ENCODE measurements at regions not wholly inside any gene's neighbourhood (a gene's known extent, or its start where the extent isn't known, plus 50 kb on each side); places are given as distances from the start of the nearest gene placed in this dataset.
A peak's percentile ranks its signal among the peaks of the same experiment; 100 is the strongest.
"Not testable (repeated sequence)": the region's sequence is repeated elsewhere in the genome, so short reads cannot be mapped to it uniquely, and the experiment has no call there.

DNA sequence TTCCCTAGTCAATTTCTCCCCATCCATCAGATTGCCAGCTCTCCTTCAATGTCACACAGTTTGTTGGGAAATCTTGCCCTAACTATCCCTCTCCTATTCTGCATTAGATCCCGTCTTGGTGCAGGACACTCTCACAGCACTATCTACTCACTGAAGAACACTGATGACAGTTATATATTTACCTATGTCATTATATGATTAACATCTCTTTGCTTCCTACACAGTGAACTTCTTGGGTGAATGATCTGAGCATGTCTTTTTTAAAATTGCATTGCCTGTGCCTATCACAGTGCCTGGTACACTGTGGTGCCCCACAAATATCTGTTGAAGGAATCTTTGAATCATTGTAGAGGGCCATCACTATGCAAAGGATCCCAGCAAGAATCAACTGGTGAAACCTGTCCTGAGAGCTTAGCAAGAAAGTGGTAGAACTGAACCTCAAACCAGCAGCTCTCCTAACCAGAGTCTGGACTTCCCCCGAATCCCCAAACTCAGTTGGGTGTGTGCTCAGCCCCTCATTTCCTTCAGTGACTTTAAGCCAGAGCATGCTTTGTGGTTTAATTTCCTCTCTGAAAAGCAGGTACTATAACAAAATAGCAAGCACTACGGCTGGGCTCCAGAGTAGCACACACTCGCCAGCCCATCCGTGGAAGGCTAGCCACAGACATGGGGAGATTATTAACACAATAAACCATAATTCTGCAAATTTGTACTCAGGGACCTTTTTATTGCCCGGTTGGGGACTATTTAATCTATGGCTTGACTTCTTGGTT is 680.7 kb upstream of the SALL1 start:
- DNase-seq = no peak

- DNase-seq = not testable (repeated sequence)
Measured at GRCh38 chr16:51831034-51831433, 680.0 kb upstream of the SALL1 start.

GRCh38 chr16:51825779-51826178 is 674.7 kb upstream of the SALL1 start:
- no peak for DNase-seq

- DNase-seq = no peak
Measured at GRCh38 chr16:51822471-51822870, 671.4 kb upstream of the SALL1 start.

GRCh38 chr16:51821527-51821926 is 670.5 kb upstream of the SALL1 start:
- no peak for DNase-seq

DNA sequence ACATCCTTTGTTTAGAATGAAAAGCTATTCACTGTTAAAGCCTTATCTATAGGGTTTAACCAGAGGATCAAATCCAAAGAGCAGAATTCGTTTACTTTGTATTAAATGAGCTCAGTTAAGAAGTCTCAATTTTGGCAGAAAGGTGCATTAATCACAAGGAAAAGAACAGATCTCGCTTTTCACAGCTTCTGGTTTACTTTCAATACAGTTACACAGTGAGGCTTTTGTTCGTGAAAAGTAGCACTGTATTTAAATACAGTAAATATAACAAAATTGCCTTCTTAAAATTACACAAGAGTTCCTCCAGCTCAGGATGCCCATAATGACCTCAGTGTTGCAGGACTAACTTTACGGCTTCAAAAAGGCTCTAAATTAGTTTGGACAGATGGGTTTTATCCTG is 669.1 kb upstream of the SALL1 start:
- DNase-seq = no peak

- peak; percentile 29 for DNase-seq
Measured at GRCh38 chr16:51818342-51818944, 667.4 kb upstream of the SALL1 start.

DNA sequence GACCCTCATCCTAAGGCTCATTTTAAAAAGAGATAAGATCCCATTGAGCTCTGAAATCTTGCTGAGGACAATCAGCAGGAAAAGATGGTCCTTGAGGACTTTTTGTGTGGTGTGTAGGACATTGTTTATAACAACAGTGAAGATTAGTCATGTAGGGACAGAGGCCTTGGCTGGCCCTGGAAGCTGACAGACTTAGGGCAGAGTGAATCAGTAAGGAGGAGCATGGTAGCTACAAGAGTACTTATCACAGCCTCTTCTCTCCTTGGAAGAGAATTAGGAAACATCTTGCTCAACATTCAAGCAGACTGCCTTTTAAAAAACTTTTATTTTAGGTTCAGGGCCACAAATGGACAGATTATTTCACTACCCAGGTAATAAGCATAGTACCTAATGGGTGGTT is 665.9 kb upstream of the SALL1 start:
- no peak for DNase-seq

- no peak for DNase-seq
Measured at GRCh38 chr16:51815523-51815922, 664.5 kb upstream of the SALL1 start.

DNA sequence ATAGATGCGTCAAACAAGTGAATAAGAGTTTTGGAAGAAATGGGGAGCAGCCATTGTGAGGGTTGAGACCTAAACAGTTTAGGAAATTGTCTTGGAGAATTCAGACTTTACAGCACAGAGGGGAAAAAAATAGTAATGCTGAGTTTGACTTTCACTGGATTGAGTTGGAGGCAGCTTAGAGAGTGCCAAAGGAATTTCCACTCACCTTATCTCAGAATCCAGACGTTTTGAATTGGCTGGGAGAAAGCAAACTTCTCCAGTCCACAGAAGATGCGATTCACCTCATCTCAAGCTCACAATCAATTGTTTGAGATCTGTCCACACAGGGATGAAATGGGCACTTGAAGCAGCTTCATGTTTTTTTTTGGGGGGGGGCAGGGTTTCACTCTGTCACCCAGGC is 663.5 kb upstream of the SALL1 start:
- no peak for DNase-seq

DNA sequence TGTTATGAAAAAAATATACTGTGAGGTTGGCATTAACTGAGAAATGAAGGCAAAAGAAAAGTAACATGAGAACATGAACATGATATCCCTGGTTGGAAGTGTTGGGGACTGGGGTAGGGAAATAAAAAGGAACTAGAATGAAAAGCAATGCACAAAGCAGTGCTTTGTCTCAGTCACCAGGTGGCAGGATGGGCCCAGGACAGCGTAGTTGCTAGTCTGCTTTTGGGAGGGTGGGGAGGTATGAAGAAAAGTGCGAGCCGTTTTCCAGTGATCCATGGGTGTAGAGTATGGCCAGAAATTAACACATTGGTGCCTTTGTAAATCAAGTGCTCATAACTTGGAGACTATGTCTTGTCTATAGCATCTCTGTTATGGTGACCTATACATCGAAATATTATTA is 662.5 kb upstream of the SALL1 start:
- DNase-seq = no peak

- DNase-seq = no peak
Measured at GRCh38 chr16:51812945-51813344, 661.9 kb upstream of the SALL1 start.

GRCh38 chr16:51807551-51807950 is 656.5 kb upstream of the SALL1 start:
- DNase-seq = no peak

DNA sequence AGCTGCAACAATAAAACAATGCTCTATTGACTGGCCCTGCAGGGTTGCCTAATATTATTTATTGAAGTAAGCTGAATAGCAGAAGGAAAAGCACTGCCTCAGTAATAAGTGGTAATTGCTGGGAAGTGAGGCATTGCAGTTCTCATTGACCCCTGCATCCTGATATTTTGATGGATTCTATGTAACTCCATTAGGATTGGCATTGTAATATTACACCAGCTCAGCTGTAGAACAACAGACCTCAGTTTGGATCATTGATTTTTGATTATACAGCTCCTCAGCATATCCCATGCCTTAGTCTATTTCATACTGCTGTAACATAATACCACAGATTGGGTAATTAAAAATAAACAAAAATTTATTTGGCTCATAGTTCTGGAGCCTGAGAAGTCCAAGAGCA is 650.6 kb upstream of the SALL1 start:
- no peak for DNase-seq

DNA sequence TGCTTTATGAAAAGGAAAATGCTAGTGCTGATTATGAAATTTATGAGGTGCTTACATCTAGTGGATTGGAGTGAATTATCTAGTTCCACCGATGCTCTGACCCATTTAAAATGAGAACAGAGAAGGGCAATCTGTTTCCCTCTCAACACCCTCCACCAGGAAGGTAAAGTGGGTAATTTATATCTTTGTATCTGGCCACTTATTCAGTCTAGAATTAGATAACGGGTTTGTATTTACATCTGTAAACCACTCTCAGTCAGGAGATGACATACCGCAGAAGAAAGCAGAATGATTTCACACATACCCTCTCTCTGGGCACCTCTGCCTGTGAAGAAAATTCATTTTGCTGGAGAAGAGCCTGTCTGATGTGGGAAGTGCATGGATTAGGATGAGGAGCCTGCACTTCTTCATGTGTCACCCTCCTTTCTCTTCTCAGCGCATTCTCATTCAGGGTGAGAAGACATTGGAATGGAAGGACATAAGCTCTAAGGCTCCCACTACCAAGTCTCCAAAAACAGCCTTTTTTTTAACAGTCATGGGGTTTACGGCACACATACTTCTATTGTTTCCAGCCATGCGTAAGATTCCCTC is 646.7 kb upstream of the SALL1 start:
- DNase-seq = no peak

- DNase-seq = no peak
Measured at GRCh38 chr16:51779240-51779639, 628.2 kb upstream of the SALL1 start.

GRCh38 chr16:51773071-51773890 is 622.2 kb upstream of the SALL1 start:
- no peak for DNase-seq

DNA sequence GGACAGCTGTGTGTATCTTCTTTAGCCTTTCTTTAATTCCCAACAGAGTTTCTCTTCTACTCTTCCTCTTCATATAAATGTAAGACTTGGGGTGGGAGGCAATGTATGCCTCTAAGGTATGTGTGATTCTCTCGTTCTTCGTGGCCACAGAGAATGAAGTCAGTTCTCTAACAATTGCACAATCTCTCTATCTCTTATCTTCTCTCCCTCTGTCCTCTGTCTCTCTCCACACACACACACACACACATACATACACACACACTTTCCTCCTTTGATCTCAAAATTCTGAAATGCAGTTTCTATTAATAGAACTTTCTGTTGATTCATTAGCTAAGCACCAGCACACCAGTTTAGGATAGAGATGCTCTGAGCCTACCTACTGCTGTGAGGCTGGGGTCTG is 615.7 kb upstream of the SALL1 start:
- no peak for DNase-seq

DNA sequence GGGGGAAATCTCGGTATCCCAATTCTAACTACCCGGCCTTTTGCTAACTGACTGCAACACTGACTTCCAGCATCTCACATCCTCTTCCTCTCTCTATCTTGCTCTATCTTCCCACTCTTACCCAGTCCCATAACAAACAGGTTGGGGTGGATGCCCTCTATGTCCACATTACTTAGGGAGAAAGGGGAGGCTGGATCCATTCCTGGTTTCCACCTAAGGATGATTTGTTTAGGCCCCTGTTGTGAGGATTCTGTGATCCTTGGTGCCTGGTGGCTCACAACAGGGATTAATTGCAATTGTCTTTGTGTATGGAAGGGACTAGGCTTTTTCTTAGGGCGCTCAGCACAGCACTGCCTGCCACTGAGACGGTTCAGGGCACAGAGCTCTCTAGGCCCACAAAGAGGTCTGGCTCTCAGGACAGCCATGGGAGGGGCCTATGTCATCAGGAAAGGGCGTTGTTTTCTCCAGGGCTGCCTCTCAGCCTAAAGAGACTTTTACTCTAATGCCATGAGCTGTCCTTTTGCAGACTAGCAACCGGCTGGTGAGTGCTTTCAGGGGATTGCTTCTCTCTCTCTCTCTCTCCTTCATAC is 612.1 kb upstream of the SALL1 start:
- DNase-seq = no peak

DNA sequence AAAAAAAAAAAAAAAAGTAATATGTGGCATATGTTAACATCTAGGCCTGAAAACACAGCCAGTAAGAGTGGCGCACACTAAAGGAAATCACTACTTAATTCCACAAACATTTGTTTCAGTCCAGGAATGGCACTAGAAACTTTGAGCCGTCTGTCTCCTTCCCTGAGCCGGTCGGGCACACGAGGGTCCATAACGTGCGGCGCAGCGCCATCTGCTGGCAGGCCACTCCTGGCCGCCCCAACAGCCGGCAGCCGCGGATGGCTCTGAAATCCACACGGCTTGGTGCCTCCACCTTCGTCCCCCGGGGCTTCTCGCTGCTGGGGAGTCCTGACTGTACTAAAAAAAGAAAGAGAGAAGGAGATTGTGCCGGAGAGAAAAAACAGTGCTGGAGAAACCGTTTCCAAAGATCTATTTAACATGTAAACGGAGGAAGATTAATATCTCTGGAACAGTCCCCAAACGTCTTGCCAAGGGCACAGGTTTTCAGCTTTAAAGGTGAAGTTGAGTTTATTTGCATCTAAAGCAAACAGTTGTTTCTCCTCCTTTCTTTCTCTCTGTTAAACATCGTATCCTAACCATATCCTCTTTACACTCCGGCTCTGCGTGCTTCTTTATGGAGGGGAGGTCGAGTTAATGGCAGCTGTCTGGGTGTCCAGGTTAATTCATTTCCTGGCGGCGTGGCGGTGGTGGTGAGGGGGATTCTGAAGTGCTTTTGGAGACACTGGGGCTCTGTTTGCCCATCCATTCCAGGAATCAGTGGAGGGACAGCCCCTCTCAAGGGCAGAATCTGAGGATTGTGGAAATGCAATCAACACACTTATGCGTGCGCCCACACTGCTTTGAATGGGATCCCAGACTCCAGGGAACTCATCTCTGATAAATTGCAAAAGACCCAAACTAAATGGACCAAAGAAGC is 611.3 kb upstream of the SALL1 start:
- DNase-seq = peak; percentile 52

- DNase-seq = no peak
Measured at GRCh38 chr16:51761001-51761400, 609.9 kb upstream of the SALL1 start.

DNA sequence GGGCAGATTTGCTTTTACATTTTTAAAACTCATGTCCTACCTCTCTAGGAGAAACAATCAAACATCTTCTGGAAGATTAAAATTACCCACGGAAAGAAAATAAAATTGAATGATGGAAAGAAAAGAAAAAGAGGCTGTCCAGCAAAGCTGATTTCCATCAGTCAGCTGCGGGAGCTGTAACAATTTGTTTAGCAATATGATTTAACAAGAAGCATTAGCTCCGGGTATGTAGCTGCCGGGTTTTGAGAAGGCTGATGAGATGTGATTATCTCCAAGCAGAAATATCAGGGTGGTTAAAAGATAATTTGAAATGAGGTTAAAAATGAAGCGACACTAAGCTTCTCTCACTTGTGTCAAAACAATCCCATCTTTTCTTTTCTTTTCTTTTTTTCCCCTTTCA is 608.9 kb upstream of the SALL1 start:
- no peak for DNase-seq
